HEK293 (cell line): ENCODE measurements at regions not wholly inside any gene's neighbourhood (a gene's known extent, or its start where the extent isn't known, plus 50 kb on each side); places are given as distances from the start of the nearest gene placed in this dataset.

ENCODE experiments used
- CTCF ChIA-PET: fragments of 350-600 bp; formaldehyde crosslinking; extraction: SDS; loops from one replicate; lab custom pipeline; 2021; ENCODE audit warnings: antibody characterized with exemption; lab: Yijun Ruan, JAX
- POLR2A ChIA-PET: fragments of 300-600 bp; formaldehyde crosslinking; extraction: SDS; loops from one replicate; lab custom pipeline; 2020; ENCODE audit warnings: antibody characterized with exemption, inconsistent platforms; lab: Yijun Ruan, JAX
- H3K27ac ChIP-seq: fragments of 200-500 bp; sonication (Bioruptor generic); 2 replicates; pipeline ENCODE4 v1.5.1; 2014; ENCODE audit warnings: low read depth, low read length, control low read depth, inconsistent platforms; ENCODE audit errors: extremely low read depth
- H3K36me3 ChIP-seq, 2 experiments: fragments of 200-500 bp in 1 of 2; sonication (Bioruptor generic) in 1 of 2; 1 replicate in 1 of 2; 2 replicates in 1 of 2; pipeline ENCODE4 v1.5.1; 2014 to 2017; ENCODE audit warnings: inconsistent platforms in 2 of 2, low read length in 2 of 2; ENCODE audit not compliant: control insufficient read depth in 2 of 2, insufficient read depth in 1 of 2
- H3K4me1 ChIP-seq: fragments of 200-500 bp; sonication (Bioruptor generic); 2 replicates; pipeline ENCODE4 v1.5.1; 2014; ENCODE audit warnings: mild to moderate bottlenecking, low read length, inconsistent platforms; ENCODE audit not compliant: control insufficient read depth, insufficient read depth
- H3K4me3 ChIP-seq: 2 replicates; pipeline ENCODE4 v1.5.1; 2011; ENCODE audit warnings: low read depth, mild to moderate bottlenecking, control low read depth, low read length, moderate library complexity
- H3K9me3 ChIP-seq: fragments of 200-500 bp; sonication (Bioruptor generic); 2 replicates; pipeline ENCODE4 v1.5.1; 2014; ENCODE audit warnings: low read depth, low read length, inconsistent platforms; ENCODE audit not compliant: control insufficient read depth, insufficient read depth
- GLI2 ChIP-seq: fragments of 450-650 bp; formaldehyde crosslinking; IDR thresholded peaks from 2 replicates; pipeline ENCODE4; 2017; ENCODE audit warnings: missing biosample characterization, missing genetic modification characterization, low read depth, borderline replicate concordance
- KLF9 ChIP-seq: fragments of 450-650 bp; formaldehyde crosslinking; IDR thresholded peaks from 2 replicates; pipeline ENCODE4 v1.5.1; 2016; ENCODE audit warnings: missing biosample characterization, missing genetic modification characterization, low read depth
- ZBTB8A ChIP-seq: fragments of 450-650 bp; formaldehyde crosslinking; IDR thresholded peaks from 2 replicates; pipeline ENCODE4 v1.5.1; 2016; ENCODE audit warnings: missing biosample characterization, missing genetic modification characterization
- ZNF169 ChIP-seq: fragments of 450-650 bp; formaldehyde crosslinking; IDR thresholded peaks from 2 replicates; pipeline ENCODE4 v1.5.1; 2016; ENCODE audit warnings: missing biosample characterization, missing genetic modification characterization
- ZNF324 ChIP-seq: fragments of 450-650 bp; formaldehyde crosslinking; IDR thresholded peaks from 2 replicates; pipeline ENCODE4 v1.5.1; 2016; ENCODE audit warnings: missing biosample characterization, missing genetic modification characterization
- ZNF433 ChIP-seq: fragments of 450-650 bp; formaldehyde crosslinking; IDR thresholded peaks from 2 replicates; pipeline ENCODE4 v1.5.1; 2016; ENCODE audit warnings: missing biosample characterization, missing genetic modification characterization, low read depth
- ZNF654 ChIP-seq: fragments of 450-650 bp; formaldehyde crosslinking; IDR thresholded peaks from 2 replicates; pipeline ENCODE4 v1.5.1; 2016; ENCODE audit warnings: low read depth, missing biosample characterization, missing genetic modification characterization
- ZNF658 ChIP-seq: fragments of 450-650 bp; formaldehyde crosslinking; IDR thresholded peaks from 2 replicates; pipeline ENCODE4; 2016; ENCODE audit warnings: missing biosample characterization, missing genetic modification characterization
- ZNF707 ChIP-seq: fragments of 450-650 bp; formaldehyde crosslinking; IDR thresholded peaks from 2 replicates; pipeline ENCODE4 v1.5.1; 2016; ENCODE audit warnings: missing biosample characterization, missing genetic modification characterization
- ZNF785 ChIP-seq: fragments of 450-650 bp; formaldehyde crosslinking; IDR thresholded peaks from 2 replicates; pipeline ENCODE4 v1.5.1; 2016; ENCODE audit warnings: missing biosample characterization, missing genetic modification characterization
- ZNF792 ChIP-seq: fragments of 450-650 bp; formaldehyde crosslinking; IDR thresholded peaks from 2 replicates; pipeline ENCODE4 v1.5.1; 2016; ENCODE audit warnings: missing biosample characterization, missing genetic modification characterization
- ZNF837 ChIP-seq: fragments of 450-650 bp; formaldehyde crosslinking; IDR thresholded peaks from 2 replicates; pipeline ENCODE4 v1.5.1; 2016; ENCODE audit warnings: missing biosample characterization, missing genetic modification characterization
- ZSCAN16 ChIP-seq: fragments of 450-650 bp; formaldehyde crosslinking; IDR thresholded peaks from 2 replicates; pipeline ENCODE4 v1.5.1; 2016; ENCODE audit warnings: missing biosample characterization, missing genetic modification characterization
- TF ChIP-seq, protein P1 (sequence below): fragments of 450-650 bp; formaldehyde crosslinking; IDR thresholded peaks from 2 replicates; pipeline ENCODE4 v1.5.1; 2016; ENCODE audit warnings: missing biosample characterization, missing genetic modification characterization, borderline replicate concordance
- TF ChIP-seq, protein P2 (sequence below): fragments of 450-650 bp; formaldehyde crosslinking; IDR thresholded peaks from 2 replicates; pipeline ENCODE4 v1.5.1; 2017; ENCODE audit warnings: missing biosample characterization, missing genetic modification characterization
- TF ChIP-seq, protein P3 (sequence below): fragments of 450-650 bp; formaldehyde crosslinking; IDR thresholded peaks from 2 replicates; pipeline ENCODE4 v1.5.1; 2017; ENCODE audit warnings: missing biosample characterization, missing genetic modification characterization
- TF ChIP-seq, protein P4 (sequence below): fragments of 450-650 bp; formaldehyde crosslinking; IDR thresholded peaks from 2 replicates; pipeline ENCODE4 v1.5.1; 2016; ENCODE audit warnings: missing biosample characterization, missing genetic modification characterization
- TF ChIP-seq, protein P5 (sequence below): fragments of 450-650 bp; formaldehyde crosslinking; conservative IDR thresholded peaks from 2 replicates; pipeline ENCODE4 v1.5.1; 2016; ENCODE audit warnings: low read depth, missing biosample characterization, missing genetic modification characterization

DNA sequence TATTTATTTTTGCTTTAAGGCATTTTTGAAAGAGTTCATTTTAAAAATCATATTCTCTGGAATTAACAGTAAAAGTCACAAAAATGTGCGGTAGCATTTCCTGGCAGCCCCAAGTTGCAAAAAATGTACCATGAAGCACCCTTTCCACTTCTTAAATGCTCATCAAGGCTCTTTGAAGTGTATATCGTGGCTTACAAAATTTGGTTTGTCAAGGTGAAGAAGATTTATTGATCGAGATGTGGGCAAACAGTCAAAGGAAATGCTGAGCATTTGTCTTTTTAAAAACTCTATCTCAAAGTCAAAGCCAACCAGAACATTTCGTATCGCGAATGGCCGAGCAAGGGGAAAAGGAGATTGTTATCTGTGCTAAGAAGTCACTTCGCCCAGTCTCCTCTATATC lies 277.5 kb upstream of the KAZN start:
- no peaks in the 10 kb centered on the region for H3K9me3 ChIP-seq
- no peak overlapping the region for H3K27ac ChIP-seq
- no peak overlapping the region for H3K4me3 ChIP-seq
- ChIA-PET CTCF (no interaction called here), POLR2A (no interaction called here)
- H3K36me3 ChIP-seq: no peaks in the 10 kb centered on the region
- H3K4me1 ChIP-seq: no peaks in the 10 kb centered on the region
- TF ChIP-seq ZNF169 (tag by site-specific recombination) (no peak), ZNF792 (tag by site-specific recombination) (no peak), ZNF654 (no peak), GLI2 (no peak), ZNF707 (tag by site-specific recombination) (no peak), ZNF658 (no peak), ZNF324 (no peak), ZBTB8A (tag by site-specific recombination) (no peak), ZNF837 (tag by site-specific recombination) (no peak), ZNF433 (tag by site-specific recombination) (no peak), ZNF785 (tag by site-specific recombination) (no peak), KLF9 (tag by site-specific recombination) (no peak), ZSCAN16 (no peak)
- TF ChIP-seq, protein P1, sequence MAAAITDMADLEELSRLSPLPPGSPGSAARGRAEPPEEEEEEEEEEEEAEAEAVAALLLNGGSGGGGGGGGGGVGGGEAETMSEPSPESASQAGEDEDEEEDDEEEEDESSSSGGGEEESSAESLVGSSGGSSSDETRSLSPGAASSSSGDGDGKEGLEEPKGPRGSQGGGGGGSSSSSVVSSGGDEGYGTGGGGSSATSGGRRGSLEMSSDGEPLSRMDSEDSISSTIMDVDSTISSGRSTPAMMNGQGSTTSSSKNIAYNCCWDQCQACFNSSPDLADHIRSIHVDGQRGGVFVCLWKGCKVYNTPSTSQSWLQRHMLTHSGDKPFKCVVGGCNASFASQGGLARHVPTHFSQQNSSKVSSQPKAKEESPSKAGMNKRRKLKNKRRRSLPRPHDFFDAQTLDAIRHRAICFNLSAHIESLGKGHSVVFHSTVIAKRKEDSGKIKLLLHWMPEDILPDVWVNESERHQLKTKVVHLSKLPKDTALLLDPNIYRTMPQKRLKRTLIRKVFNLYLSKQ (tag by site-specific recombination): no peak
- TF ChIP-seq, protein P2, sequence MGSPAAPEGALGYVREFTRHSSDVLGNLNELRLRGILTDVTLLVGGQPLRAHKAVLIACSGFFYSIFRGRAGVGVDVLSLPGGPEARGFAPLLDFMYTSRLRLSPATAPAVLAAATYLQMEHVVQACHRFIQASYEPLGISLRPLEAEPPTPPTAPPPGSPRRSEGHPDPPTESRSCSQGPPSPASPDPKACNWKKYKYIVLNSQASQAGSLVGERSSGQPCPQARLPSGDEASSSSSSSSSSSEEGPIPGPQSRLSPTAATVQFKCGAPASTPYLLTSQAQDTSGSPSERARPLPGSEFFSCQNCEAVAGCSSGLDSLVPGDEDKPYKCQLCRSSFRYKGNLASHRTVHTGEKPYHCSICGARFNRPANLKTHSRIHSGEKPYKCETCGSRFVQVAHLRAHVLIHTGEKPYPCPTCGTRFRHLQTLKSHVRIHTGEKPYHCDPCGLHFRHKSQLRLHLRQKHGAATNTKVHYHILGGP: no peak
- TF ChIP-seq, protein P3, sequence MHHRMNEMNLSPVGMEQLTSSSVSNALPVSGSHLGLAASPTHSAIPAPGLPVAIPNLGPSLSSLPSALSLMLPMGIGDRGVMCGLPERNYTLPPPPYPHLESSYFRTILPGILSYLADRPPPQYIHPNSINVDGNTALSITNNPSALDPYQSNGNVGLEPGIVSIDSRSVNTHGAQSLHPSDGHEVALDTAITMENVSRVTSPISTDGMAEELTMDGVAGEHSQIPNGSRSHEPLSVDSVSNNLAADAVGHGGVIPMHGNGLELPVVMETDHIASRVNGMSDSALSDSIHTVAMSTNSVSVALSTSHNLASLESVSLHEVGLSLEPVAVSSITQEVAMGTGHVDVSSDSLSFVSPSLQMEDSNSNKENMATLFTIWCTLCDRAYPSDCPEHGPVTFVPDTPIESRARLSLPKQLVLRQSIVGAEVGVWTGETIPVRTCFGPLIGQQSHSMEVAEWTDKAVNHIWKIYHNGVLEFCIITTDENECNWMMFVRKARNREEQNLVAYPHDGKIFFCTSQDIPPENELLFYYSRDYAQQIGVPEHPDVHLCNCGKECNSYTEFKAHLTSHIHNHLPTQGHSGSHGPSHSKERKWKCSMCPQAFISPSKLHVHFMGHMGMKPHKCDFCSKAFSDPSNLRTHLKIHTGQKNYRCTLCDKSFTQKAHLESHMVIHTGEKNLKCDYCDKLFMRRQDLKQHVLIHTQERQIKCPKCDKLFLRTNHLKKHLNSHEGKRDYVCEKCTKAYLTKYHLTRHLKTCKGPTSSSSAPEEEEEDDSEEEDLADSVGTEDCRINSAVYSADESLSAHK (tag by site-specific recombination): no peak
- TF ChIP-seq, protein P4, sequence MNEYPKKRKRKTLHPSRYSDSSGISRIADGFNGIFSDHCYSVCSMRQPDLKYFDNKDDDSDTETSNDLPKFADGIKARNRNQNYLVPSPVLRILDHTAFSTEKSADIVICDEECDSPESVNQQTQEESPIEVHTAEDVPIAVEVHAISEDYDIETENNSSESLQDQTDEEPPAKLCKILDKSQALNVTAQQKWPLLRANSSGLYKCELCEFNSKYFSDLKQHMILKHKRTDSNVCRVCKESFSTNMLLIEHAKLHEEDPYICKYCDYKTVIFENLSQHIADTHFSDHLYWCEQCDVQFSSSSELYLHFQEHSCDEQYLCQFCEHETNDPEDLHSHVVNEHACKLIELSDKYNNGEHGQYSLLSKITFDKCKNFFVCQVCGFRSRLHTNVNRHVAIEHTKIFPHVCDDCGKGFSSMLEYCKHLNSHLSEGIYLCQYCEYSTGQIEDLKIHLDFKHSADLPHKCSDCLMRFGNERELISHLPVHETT (tag by site-specific recombination): no peak
- TF ChIP-seq, protein P5, sequence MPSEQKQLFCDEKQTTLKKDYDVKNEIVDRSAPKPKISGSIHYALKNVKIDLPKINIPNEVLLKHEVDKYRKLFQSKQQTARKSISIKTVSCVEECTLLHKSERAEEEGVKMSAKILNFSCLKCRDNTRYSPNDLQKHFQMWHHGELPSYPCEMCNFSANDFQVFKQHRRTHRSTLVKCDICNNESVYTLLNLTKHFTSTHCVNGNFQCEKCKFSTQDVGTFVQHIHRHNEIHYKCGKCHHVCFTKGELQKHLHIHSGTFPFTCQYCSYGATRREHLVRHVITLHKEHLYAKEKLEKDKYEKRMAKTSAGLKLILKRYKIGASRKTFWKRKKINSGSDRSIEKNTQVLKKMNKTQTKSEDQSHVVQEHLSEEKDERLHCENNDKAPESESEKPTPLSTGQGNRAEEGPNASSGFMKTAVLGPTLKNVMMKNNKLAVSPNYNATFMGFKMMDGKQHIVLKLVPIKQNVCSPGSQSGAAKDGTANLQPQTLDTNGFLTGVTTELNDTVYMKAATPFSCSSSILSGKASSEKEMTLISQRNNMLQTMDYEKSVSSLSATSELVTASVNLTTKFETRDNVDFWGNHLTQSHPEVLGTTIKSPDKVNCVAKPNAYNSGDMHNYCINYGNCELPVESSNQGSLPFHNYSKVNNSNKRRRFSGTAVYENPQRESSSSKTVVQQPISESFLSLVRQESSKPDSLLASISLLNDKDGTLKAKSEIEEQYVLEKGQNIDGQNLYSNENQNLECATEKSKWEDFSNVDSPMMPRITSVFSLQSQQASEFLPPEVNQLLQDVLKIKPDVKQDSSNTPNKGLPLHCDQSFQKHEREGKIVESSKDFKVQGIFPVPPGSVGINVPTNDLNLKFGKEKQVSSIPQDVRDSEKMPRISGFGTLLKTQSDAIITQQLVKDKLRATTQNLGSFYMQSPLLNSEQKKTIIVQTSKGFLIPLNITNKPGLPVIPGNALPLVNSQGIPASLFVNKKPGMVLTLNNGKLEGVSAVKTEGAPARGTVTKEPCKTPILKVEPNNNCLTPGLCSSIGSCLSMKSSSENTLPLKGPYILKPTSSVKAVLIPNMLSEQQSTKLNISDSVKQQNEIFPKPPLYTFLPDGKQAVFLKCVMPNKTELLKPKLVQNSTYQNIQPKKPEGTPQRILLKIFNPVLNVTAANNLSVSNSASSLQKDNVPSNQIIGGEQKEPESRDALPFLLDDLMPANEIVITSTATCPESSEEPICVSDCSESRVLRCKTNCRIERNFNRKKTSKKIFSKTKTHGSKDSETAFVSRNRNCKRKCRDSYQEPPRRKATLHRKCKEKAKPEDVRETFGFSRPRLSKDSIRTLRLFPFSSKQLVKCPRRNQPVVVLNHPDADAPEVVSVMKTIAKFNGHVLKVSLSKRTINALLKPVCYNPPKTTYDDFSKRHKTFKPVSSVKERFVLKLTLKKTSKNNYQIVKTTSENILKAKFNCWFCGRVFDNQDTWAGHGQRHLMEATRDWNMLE (tag by site-specific recombination): no peak
- TF ChIP-seq, all 188 proteins: peak for 0
